Sigmoid colon (tissue), 4 donors: ENCODE measurements at regions not wholly inside any gene's neighbourhood (a gene's known extent, or its start where the extent isn't known, plus 50 kb on each side); places are given as distances from the start of the nearest gene placed in this dataset.

Source experiments
- CTCF ChIP-seq, 4 experiments: fragments of 450-650 bp in 3 of 4; fragments of 200-600 bp in 1 of 4; IDR thresholded peaks; one replicate each; pipeline ENCODE4 v1.5.1; 2016 to 2019; ENCODE audit warnings: antibody characterized with exemption in 4 of 4, mild to moderate bottlenecking in 3 of 4, moderate library complexity in 2 of 4
- POLR2A ChIP-seq, 2 donors: fragments of 450-650 bp; IDR thresholded peaks; one replicate each; pipeline ENCODE4 v1.6.1; 2016; ENCODE audit warnings: antibody characterized with exemption in 2 of 2, mild to moderate bottlenecking in 2 of 2, moderate library complexity in 2 of 2
- POLR2AphosphoS5 ChIP-seq, 4 donors: sonication (generic); formaldehyde crosslinking; IDR thresholded peaks; one replicate each; pipeline ENCODE4 v1.6.1; 2017; ENCODE audit warnings: antibody characterized with exemption in 4 of 4

GRCh38 chr15:39315206-39315850 is 265.6 kb upstream of the THBS1 start:
- TF ChIP-seq POLR2AphosphoS5 (IDR thresholded peaks at IDR 0.05) = no peak
- no peak for TF ChIP-seq CTCF (IDR thresholded peaks at IDR 0.05)
- no peak for TF ChIP-seq POLR2A (IDR thresholded peaks at IDR 0.05)
